ENCODE measurements at regions not wholly inside any gene's neighbourhood (a gene's known extent, or its start where the extent isn't known, plus 50 kb on each side); places are given as distances from the start of the nearest gene placed in this dataset.

DNA sequence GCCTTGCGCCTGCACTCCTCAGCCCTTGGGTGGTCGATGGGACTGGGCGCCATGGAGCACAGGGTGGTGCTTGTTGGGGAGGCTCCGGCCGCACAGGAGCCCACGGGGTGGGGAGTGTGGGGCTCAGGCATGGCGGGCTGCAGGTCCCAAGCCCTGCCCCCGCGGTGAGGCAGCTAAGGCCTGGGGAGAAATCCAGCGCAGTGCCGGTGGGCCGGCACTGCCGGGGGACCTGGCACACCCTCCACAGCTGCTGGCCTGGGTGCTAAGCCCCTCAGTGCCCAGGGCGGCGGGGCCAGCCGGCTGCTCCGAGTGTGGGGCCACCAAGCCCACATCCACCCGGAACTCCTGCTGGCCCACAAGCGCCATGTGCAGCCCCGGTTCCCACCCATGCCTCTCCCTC lies 358.8 kb upstream of the RIOK2 start:
- DNase-seq (ENCODE audit: low spot score) = no peak
- Histone ChIP-seq H3K4me3 (no peak overlapping the region), H3K4me1 (replicated peaks) (no peaks in the 10 kb centered on the region), H3K36me3 (no peaks in the 10 kb centered on the region), H3K27ac (no peak overlapping the region), H3K9me3 (no peaks in the 10 kb centered on the region), H3K27me3 (replicated peaks; ENCODE audit: insufficient read depth) (no peaks in the 10 kb centered on the region)
- TF ChIP-seq CTCF (IDR thresholded peaks at IDR 0.05) (no peak), POLR2AphosphoS5 (IDR thresholded peaks at IDR 0.05) (no peak), POLR2A (IDR thresholded peaks at IDR 0.05) (no peak)
- WGBS = 97% methylated on average over 15 of the region's 20 CpGs
- intact Hi-C loops (cut with DNase I) = no loop called here

DNA sequence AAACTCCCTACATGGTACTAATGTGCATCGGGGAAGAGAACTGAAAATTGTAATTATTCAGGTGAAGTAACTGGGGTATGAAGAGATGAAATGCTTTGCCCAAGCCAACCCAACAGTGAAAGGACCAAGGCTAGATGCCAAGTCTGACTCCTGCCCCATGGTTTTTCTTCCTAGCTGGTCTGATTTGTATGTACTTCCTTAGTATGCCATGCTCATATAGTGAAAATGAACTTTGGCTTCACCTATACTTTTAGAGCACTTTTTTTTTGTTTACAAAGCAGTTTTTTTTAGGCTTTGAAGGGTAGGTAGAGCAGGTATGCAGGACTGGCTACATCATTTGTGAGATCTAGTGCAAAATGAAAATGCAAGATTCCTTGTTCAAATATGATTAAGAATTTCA lies 359.4 kb upstream of the RIOK2 start:
- no peak overlapping the region for H3K4me3 ChIP-seq
- 95% methylated on average over 1 of the region's 1 CpG for WGBS
- no peak overlapping the region for H3K27ac ChIP-seq
- no peak for TF ChIP-seq CTCF (IDR thresholded peaks at IDR 0.05)
- no peak for TF ChIP-seq POLR2AphosphoS5 (IDR thresholded peaks at IDR 0.05)
- no peak for TF ChIP-seq POLR2A (IDR thresholded peaks at IDR 0.05)
- intact Hi-C loops (cut with DNase I) = no loop called here
- H3K36me3 ChIP-seq = no peaks in the 10 kb centered on the region
- DNase-seq (ENCODE audit: low spot score) = no peak
- no peaks in the 10 kb centered on the region for H3K27me3 ChIP-seq (replicated peaks; ENCODE audit: insufficient read depth)
- H3K9me3 ChIP-seq = no peaks in the 10 kb centered on the region
- no peaks in the 10 kb centered on the region for H3K4me1 ChIP-seq (replicated peaks)

GRCh38 chr5:97543166-97543565 lies 360.1 kb upstream of the RIOK2 start:
- TF ChIP-seq CTCF (IDR thresholded peaks at IDR 0.05) (no peak), POLR2A (IDR thresholded peaks at IDR 0.05) (no peak), POLR2AphosphoS5 (IDR thresholded peaks at IDR 0.05) (no peak)
- no peak overlapping the region for H3K4me3 ChIP-seq
- H3K36me3 ChIP-seq = no peaks in the 10 kb centered on the region
- no peak overlapping the region for H3K27ac ChIP-seq
- no peaks in the 10 kb centered on the region for H3K27me3 ChIP-seq (replicated peaks; ENCODE audit: insufficient read depth)
- 62% methylated on average over 4 of the region's 4 CpGs for WGBS
- no peaks in the 10 kb centered on the region for H3K4me1 ChIP-seq (replicated peaks)
- intact Hi-C loops (cut with DNase I) = no loop called here
- DNase-seq (ENCODE audit: low spot score) = no peak
- no peaks in the 10 kb centered on the region for H3K9me3 ChIP-seq

- no peaks in the 10 kb centered on the region for H3K36me3 ChIP-seq
- H3K27me3 ChIP-seq (replicated peaks; ENCODE audit: insufficient read depth) = no peaks in the 10 kb centered on the region
- DNase-seq (ENCODE audit: low spot score) = no peak
- no peaks in the 10 kb centered on the region for H3K9me3 ChIP-seq
- no peaks in the 10 kb centered on the region for H3K4me1 ChIP-seq (replicated peaks)
- no peak overlapping the region for H3K4me3 ChIP-seq
- no peak overlapping the region for H3K27ac ChIP-seq
- intact Hi-C loops (cut with DNase I) = no loop called here
- TF ChIP-seq POLR2A (IDR thresholded peaks at IDR 0.05) (no peak), POLR2AphosphoS5 (IDR thresholded peaks at IDR 0.05) (no peak), CTCF (IDR thresholded peaks at IDR 0.05) (no peak)
- WGBS = 62% methylated on average over 3 of the region's 3 CpGs
Measured at GRCh38 chr5:97544240-97544639, 361.2 kb upstream of the RIOK2 start.

GRCh38 chr5:97544678-97545077 lies 361.6 kb upstream of the RIOK2 start:
- intact Hi-C loops (cut with DNase I) = no loop called here
- Histone ChIP-seq H3K27ac (no peak overlapping the region), H3K27me3 (replicated peaks; ENCODE audit: insufficient read depth) (no peaks in the 10 kb centered on the region), H3K36me3 (no peaks in the 10 kb centered on the region), H3K4me3 (no peak overlapping the region), H3K4me1 (replicated peaks) (no peaks in the 10 kb centered on the region), H3K9me3 (no peaks in the 10 kb centered on the region)
- 54% methylated on average over 5 of the region's 5 CpGs for WGBS
- DNase-seq (ENCODE audit: low spot score) = no peak
- TF ChIP-seq CTCF (IDR thresholded peaks at IDR 0.05) (no peak), POLR2AphosphoS5 (IDR thresholded peaks at IDR 0.05) (no peak), POLR2A (IDR thresholded peaks at IDR 0.05) (no peak)
